ENCODE measurements at regions not wholly inside any gene's neighbourhood (a gene's known extent, or its start where the extent isn't known, plus 50 kb on each side); places are given as distances from the start of the nearest gene placed in this dataset.
"Not testable (repeated sequence)": the region's sequence is repeated elsewhere in the genome, so short reads cannot be mapped to it uniquely, and the experiment has no call there.

- DNase-seq = no peak
- H3K4me3 ChIP-seq (ENCODE audit: insufficient read depth, low read depth, low read length) = no peak overlapping the region
- no peaks in the 10 kb centered on the region for H3K27me3 ChIP-seq (ENCODE audit: control insufficient read depth, insufficient read depth, low read length)
- no peaks in the 10 kb centered on the region for H3K36me3 ChIP-seq (replicated peaks; ENCODE audit: control insufficient read depth, insufficient read depth, low read length)
These were observed 247.9 kb upstream of the DUSP10 start for GRCh38 chr1:221989741-221990140.

GRCh38 chr1:221988829-221989228, 246.9 kb upstream of the DUSP10 start:
- H3K36me3 ChIP-seq (replicated peaks; ENCODE audit: control insufficient read depth, insufficient read depth, low read length) = no peaks in the 10 kb centered on the region
- no peak overlapping the region for H3K4me3 ChIP-seq (ENCODE audit: insufficient read depth, low read depth, low read length)
- no peak for DNase-seq
- H3K27me3 ChIP-seq (ENCODE audit: control insufficient read depth, insufficient read depth, low read length) = no peaks in the 10 kb centered on the region

- no peak for DNase-seq
- no peaks in the 10 kb centered on the region for H3K36me3 ChIP-seq (replicated peaks; ENCODE audit: control insufficient read depth, insufficient read depth, low read length)
These were observed 246.1 kb upstream of the DUSP10 start for GRCh38 chr1:221987860-221988520.

GRCh38 chr1:221983444-221983843, 241.6 kb upstream of the DUSP10 start:
- Histone ChIP-seq H3K27me3 (ENCODE audit: control insufficient read depth, insufficient read depth, low read length) (no peaks in the 10 kb centered on the region), H3K4me3 (ENCODE audit: insufficient read depth, low read depth, low read length) (no peak overlapping the region), H3K36me3 (replicated peaks; ENCODE audit: control insufficient read depth, insufficient read depth, low read length) (no peaks in the 10 kb centered on the region)
- DNase-seq = no peak

More at GRCh38 chr1:221987860-221988520, 246.1 kb upstream of the DUSP10 start:
- no peak overlapping the region for H3K4me3 ChIP-seq (ENCODE audit: insufficient read depth, low read depth, low read length)
- no peaks in the 10 kb centered on the region for H3K27me3 ChIP-seq (ENCODE audit: control insufficient read depth, insufficient read depth, low read length)

- DNase-seq = no peak
- H3K27me3 ChIP-seq (ENCODE audit: control insufficient read depth, insufficient read depth, low read length) = no peaks in the 10 kb centered on the region
- no peaks in the 10 kb centered on the region for H3K36me3 ChIP-seq (replicated peaks; ENCODE audit: control insufficient read depth, insufficient read depth, low read length)
These were observed 239.6 kb upstream of the DUSP10 start for GRCh38 chr1:221981461-221981860.

GRCh38 chr1:221979444-221980032, 237.6 kb upstream of the DUSP10 start:
- no peak for DNase-seq
- Histone ChIP-seq H3K36me3 (replicated peaks; ENCODE audit: control insufficient read depth, insufficient read depth, low read length) (no peaks in the 10 kb centered on the region), H3K4me3 (ENCODE audit: insufficient read depth, low read depth, low read length) (no peak overlapping the region), H3K27me3 (ENCODE audit: control insufficient read depth, insufficient read depth, low read length) (no peaks in the 10 kb centered on the region)

More at GRCh38 chr1:221981461-221981860, 239.6 kb upstream of the DUSP10 start:
- H3K4me3 ChIP-seq (ENCODE audit: insufficient read depth, low read depth, low read length) = no peak overlapping the region

- not testable (repeated sequence) for H3K36me3 ChIP-seq (replicated peaks; ENCODE audit: control insufficient read depth, insufficient read depth, low read length); DNase-seq; H3K27me3 ChIP-seq (ENCODE audit: control insufficient read depth, insufficient read depth, low read length); H3K4me3 ChIP-seq (ENCODE audit: insufficient read depth, low read depth, low read length)
These were observed 236.9 kb upstream of the DUSP10 start for GRCh38 chr1:221978631-221979334.

GRCh38 chr1:221973787-221974186, 231.9 kb upstream of the DUSP10 start:
- H3K4me3 ChIP-seq (ENCODE audit: insufficient read depth, low read depth, low read length); DNase-seq; H3K27me3 ChIP-seq (ENCODE audit: control insufficient read depth, insufficient read depth, low read length); H3K36me3 ChIP-seq (replicated peaks; ENCODE audit: control insufficient read depth, insufficient read depth, low read length): not testable (repeated sequence)

- Histone ChIP-seq H3K27me3 (ENCODE audit: control insufficient read depth, insufficient read depth, low read length) (no peaks in the 10 kb centered on the region), H3K36me3 (replicated peaks; ENCODE audit: control insufficient read depth, insufficient read depth, low read length) (no peaks in the 10 kb centered on the region), H3K4me3 (ENCODE audit: insufficient read depth, low read depth, low read length) (peak overlapping the region; percentile 3; the same call in 1 of the 2 replicates)
- DNase-seq = no peak
These were observed 230.7 kb upstream of the DUSP10 start for GRCh38 chr1:221972276-221973235.

GRCh38 chr1:221971035-221971434, 229.1 kb upstream of the DUSP10 start:
- H3K36me3 ChIP-seq (replicated peaks; ENCODE audit: control insufficient read depth, insufficient read depth, low read length); DNase-seq; H3K4me3 ChIP-seq (ENCODE audit: insufficient read depth, low read depth, low read length); H3K27me3 ChIP-seq (ENCODE audit: control insufficient read depth, insufficient read depth, low read length): not testable (repeated sequence)

- H3K4me3 ChIP-seq (ENCODE audit: insufficient read depth, low read depth, low read length) = peak overlapping the region; percentile 39; the same call in 1 of the 2 replicates
- not testable (repeated sequence) for H3K27me3 ChIP-seq (ENCODE audit: control insufficient read depth, insufficient read depth, low read length); DNase-seq; H3K36me3 ChIP-seq (replicated peaks; ENCODE audit: control insufficient read depth, insufficient read depth, low read length)
These were observed 227.5 kb upstream of the DUSP10 start for GRCh38 chr1:221969298-221969858.

GRCh38 chr1:221967538-221967937, 225.6 kb upstream of the DUSP10 start:
- not testable (repeated sequence) for DNase-seq; H3K27me3 ChIP-seq (ENCODE audit: control insufficient read depth, insufficient read depth, low read length); H3K36me3 ChIP-seq (replicated peaks; ENCODE audit: control insufficient read depth, insufficient read depth, low read length)
- H3K4me3 ChIP-seq (ENCODE audit: insufficient read depth, low read depth, low read length) = peak overlapping the region; percentile 33; the same call in 1 of the 2 replicates

- not testable (repeated sequence) for DNase-seq; H3K27me3 ChIP-seq (ENCODE audit: control insufficient read depth, insufficient read depth, low read length); H3K36me3 ChIP-seq (replicated peaks; ENCODE audit: control insufficient read depth, insufficient read depth, low read length)
- peak overlapping the region; percentile 33; the same call in 1 of the 2 replicates for H3K4me3 ChIP-seq (ENCODE audit: insufficient read depth, low read depth, low read length)
These were observed 225.0 kb upstream of the DUSP10 start for GRCh38 chr1:221966888-221967287.

GRCh38 chr1:221965891-221966290, 224.0 kb upstream of the DUSP10 start:
- not testable (repeated sequence) for DNase-seq; H3K27me3 ChIP-seq (ENCODE audit: control insufficient read depth, insufficient read depth, low read length); H3K36me3 ChIP-seq (replicated peaks; ENCODE audit: control insufficient read depth, insufficient read depth, low read length)
- H3K4me3 ChIP-seq (ENCODE audit: insufficient read depth, low read depth, low read length) = peak overlapping the region; percentile 10; the same call in 1 of the 2 replicates

Measured in H7 (cell line).